GM12891 (cell line): ENCODE measurements at regions not wholly inside any gene's neighbourhood (a gene's known extent, or its start where the extent isn't known, plus 50 kb on each side); places are given as distances from the start of the nearest gene placed in this dataset.

Source experiments
- PAX5 ChIP-seq: IDR thresholded peaks from 2 replicates; pipeline ENCODE4 v1.6.1; 2011; ENCODE audit warnings: low read length, moderate library complexity, mild to moderate bottlenecking; ENCODE audit not compliant: insufficient read depth, severe bottlenecking
- POLR2A ChIP-seq: IDR thresholded peaks from 2 replicates; pipeline ENCODE4 v1.6.1; 2011; ENCODE audit warnings: low read depth, low read length, control low read depth
- POLR2AphosphoS5 ChIP-seq: IDR thresholded peaks from 2 replicates; pipeline ENCODE4 v1.6.1; 2011; ENCODE audit warnings: low read depth, low read length, control low read depth
- POU2F2 ChIP-seq: IDR thresholded peaks from 2 replicates; pipeline ENCODE4 v1.6.1; 2011; ENCODE audit warnings: low read depth, mild to moderate bottlenecking, control low read depth, low read length, moderate library complexity
- SPI1 ChIP-seq: IDR thresholded peaks from 2 replicates; pipeline ENCODE4 v1.6.1; 2011; ENCODE audit warnings: low read depth, low read length, control low read depth
- TAF1 ChIP-seq: IDR thresholded peaks from 2 replicates; pipeline ENCODE4 v1.6.1; 2011; ENCODE audit warnings: low read depth, low read length, control low read depth

DNA sequence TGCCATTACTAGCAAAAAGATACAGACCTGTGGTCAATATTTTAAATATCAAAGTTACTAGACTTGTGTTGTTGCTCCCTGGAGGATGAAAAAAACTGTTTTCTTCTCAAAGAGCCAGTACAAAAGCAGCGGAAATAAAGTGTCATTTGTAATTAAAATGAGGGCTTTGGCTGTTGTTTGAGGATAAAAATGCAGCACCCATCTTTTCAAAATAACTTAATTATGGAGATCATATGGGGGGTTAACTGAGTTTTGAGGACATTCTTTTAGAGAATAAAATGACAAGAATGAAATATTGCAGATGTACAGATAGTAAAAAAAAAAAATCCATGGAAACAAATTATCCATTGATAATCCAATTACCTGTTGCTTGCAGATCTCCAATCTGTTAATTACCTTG, 1484.4 kb downstream of the LRRC4C start:
- TF ChIP-seq PAX5: no peak
- no peak for TF ChIP-seq SPI1
- no peak for TF ChIP-seq POLR2AphosphoS5
- TF ChIP-seq POLR2A: no peak
- no peak for TF ChIP-seq TAF1
- no peak for TF ChIP-seq POU2F2
